ENCODE measurements at regions not wholly inside any gene's neighbourhood (a gene's known extent, or its start where the extent isn't known, plus 50 kb on each side); places are given as distances from the start of the nearest gene placed in this dataset.

DNA sequence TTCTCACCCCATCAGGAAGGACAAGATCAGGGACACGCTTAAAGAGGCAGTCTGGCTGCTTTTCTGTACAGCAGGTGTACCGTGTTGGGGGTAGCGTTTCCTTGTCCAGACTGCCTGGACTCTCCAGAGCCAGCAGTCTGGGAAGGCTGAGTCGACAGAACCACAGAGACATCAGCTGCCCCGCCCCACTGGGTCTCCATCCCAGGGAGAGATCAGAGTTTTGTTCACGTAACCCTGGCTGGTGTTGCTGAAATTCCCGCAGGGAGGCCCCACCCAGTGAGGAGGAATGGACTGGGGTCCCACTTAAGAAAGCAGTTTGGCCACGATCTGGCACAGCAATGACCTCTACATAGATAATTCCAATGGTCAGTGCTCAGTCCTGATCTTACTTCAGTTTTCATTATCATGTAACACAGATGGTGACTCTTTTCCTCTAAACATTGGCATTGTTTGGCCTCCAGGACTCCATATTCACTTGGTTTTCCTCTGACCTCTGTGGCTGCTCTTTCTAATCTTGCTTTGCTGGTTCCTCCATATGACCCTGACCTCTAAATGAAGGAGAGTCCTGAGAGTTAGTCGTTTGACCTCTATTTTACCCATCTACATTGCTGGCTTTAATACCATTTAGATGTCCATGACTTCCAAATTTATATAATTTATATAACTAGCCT, 89.6 kb upstream of the LRRC55 start:
- ChIA-PET RAD21 (ENCODE audit: low non-redundant PET in 1 of 2, low total read pairs in 2 of 2, uncharacterized antibody in 2 of 2, unreplicated experiment in 2 of 2) (no interaction called here), CTCF (no interaction called here), POLR2A (no interaction called here)
- no TSS peak for BruUV-seq (replicated peaks)
- no peak for TF ChIP-seq ZFX (IDR thresholded peaks at IDR 0.05)
- ATAC-seq: no peak
- H3K4me1 ChIP-seq (ENCODE audit: control insufficient read depth in 1 of 2, insufficient read depth in 2 of 2, low read length in 2 of 2): no peaks in the 10 kb centered on the region
- intact Hi-C loops (cut with micrococcal nuclease): no loop called here
- H3K9ac ChIP-seq (ENCODE audit: low read length): no peak overlapping the region
- peaks cover 23% of the 10 kb centered on the region for H3K27me3 ChIP-seq (ENCODE audit: insufficient read depth, low read length)
- H3K36me3 ChIP-seq (ENCODE audit: control insufficient read depth in 1 of 2, insufficient read depth in 2 of 2, low read length in 2 of 2): no peaks in the 10 kb centered on the region
- H3K27ac ChIP-seq (ENCODE audit: low read depth, low read length): no peak overlapping the region
- no peaks in the 10 kb centered on the region for H4K20me1 ChIP-seq (ENCODE audit: insufficient read depth)
- H3K79me2 ChIP-seq (ENCODE audit: insufficient read depth, low read length): no peaks in the 10 kb centered on the region
- H3K9me2 ChIP-seq (ENCODE audit: insufficient read depth): no peaks in the 10 kb centered on the region
- DNase-seq (ENCODE audit: low read depth, low spot score): no peak
- H3K4me2 ChIP-seq (ENCODE audit: low read length): no peak overlapping the region
- no peak overlapping the region for H2AFZ ChIP-seq (ENCODE audit: low read depth, low read length, poor library complexity, severe bottlenecking)
- no peak overlapping the region for H3K4me3 ChIP-seq (replicated peaks in 1 of 2; ENCODE audit: low read depth in 1 of 2, low read length in 2 of 2)
- no peaks in the 10 kb centered on the region for H3K9me3 ChIP-seq (ENCODE audit: control insufficient read depth in 1 of 2, insufficient read depth in 1 of 2, low read depth in 1 of 2, low read length in 2 of 2)

- Histone ChIP-seq H3K4me3 (replicated peaks in 1 of 2; ENCODE audit: low read depth in 1 of 2, low read length in 2 of 2) (no peak overlapping the region), H3K79me2 (ENCODE audit: insufficient read depth, low read length) (no peaks in the 10 kb centered on the region), H4K20me1 (ENCODE audit: insufficient read depth) (no peaks in the 10 kb centered on the region), H3K36me3 (ENCODE audit: control insufficient read depth in 1 of 2, insufficient read depth in 2 of 2, low read length in 2 of 2) (no peaks in the 10 kb centered on the region), H2AFZ (ENCODE audit: low read depth, low read length, poor library complexity, severe bottlenecking) (no peak overlapping the region), H3K27me3 (ENCODE audit: insufficient read depth, low read length) (peaks cover 11% of the 10 kb centered on the region), H3K9me3 (ENCODE audit: control insufficient read depth in 1 of 2, insufficient read depth in 1 of 2, low read depth in 1 of 2, low read length in 2 of 2) (no peaks in the 10 kb centered on the region), H3K9ac (ENCODE audit: low read length) (no peak overlapping the region), H3K4me1 (ENCODE audit: control insufficient read depth in 1 of 2, insufficient read depth in 2 of 2, low read length in 2 of 2) (no peaks in the 10 kb centered on the region), H3K9me2 (ENCODE audit: insufficient read depth) (no peaks in the 10 kb centered on the region), H3K27ac (ENCODE audit: low read depth, low read length) (no peak overlapping the region), H3K4me2 (ENCODE audit: low read length) (no peak overlapping the region)
- ATAC-seq (no peak), DNase-seq (ENCODE audit: low read depth, low spot score) (no peak)
- CTCF ChIA-PET: interaction anchor here (1.9 kb wide), 1 partner anchor 155 kb away, joined by 9 read pairs; no protein-coding TSS in a partner anchor
- POLR2A ChIA-PET: no interaction called here
- RAD21 ChIA-PET (ENCODE audit: low non-redundant PET in 1 of 2, low total read pairs in 2 of 2, uncharacterized antibody in 2 of 2, unreplicated experiment in 2 of 2): no interaction called here
- no TSS peak for BruUV-seq (replicated peaks)
- intact Hi-C loops (cut with micrococcal nuclease): no loop called here
- TF ChIP-seq POLR2AphosphoS5 (IDR thresholded peaks at IDR 0.05; ENCODE audit: low read depth, low read length) (no peak), EZH2 (IDR thresholded peaks at IDR 0.05) (no peak), ZNF274 (IDR thresholded peaks at IDR 0.05; ENCODE audit: low read depth, low read length) (no peak), SIN3A (IDR thresholded peaks at IDR 0.05; ENCODE audit: low read depth) (no peak), EGR1 (IDR thresholded peaks at IDR 0.05; ENCODE audit: low read depth) (no peak), CBX3 (IDR thresholded peaks at IDR 0.05; ENCODE audit: low read depth) (no peak), POLR2A (IDR thresholded peaks at IDR 0.05; ENCODE audit: borderline replicate concordance, extremely low read depth, insufficient read depth, insufficient read length) (no peak), SRF (IDR thresholded peaks at IDR 0.05; ENCODE audit: low read depth) (no peak), RAD21 (IDR thresholded peaks at IDR 0.05; ENCODE audit: low read depth) (no peak), SP1 (IDR thresholded peaks at IDR 0.05; ENCODE audit: low read depth) (no peak), TCF7L2 (IDR thresholded peaks at IDR 0.05; ENCODE audit: borderline replicate concordance, extremely low read depth, insufficient read depth, insufficient read length) (no peak), ZFX (IDR thresholded peaks at IDR 0.05) (no peak), REST (IDR thresholded peaks at IDR 0.05; ENCODE audit: low read depth) (no peak)
- TF ChIP-seq, protein P1, sequence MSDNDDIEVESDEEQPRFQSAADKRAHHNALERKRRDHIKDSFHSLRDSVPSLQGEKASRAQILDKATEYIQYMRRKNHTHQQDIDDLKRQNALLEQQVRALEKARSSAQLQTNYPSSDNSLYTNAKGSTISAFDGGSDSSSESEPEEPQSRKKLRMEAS (IDR thresholded peaks at IDR 0.05): no peak
- TF ChIP-seq, protein P2, sequence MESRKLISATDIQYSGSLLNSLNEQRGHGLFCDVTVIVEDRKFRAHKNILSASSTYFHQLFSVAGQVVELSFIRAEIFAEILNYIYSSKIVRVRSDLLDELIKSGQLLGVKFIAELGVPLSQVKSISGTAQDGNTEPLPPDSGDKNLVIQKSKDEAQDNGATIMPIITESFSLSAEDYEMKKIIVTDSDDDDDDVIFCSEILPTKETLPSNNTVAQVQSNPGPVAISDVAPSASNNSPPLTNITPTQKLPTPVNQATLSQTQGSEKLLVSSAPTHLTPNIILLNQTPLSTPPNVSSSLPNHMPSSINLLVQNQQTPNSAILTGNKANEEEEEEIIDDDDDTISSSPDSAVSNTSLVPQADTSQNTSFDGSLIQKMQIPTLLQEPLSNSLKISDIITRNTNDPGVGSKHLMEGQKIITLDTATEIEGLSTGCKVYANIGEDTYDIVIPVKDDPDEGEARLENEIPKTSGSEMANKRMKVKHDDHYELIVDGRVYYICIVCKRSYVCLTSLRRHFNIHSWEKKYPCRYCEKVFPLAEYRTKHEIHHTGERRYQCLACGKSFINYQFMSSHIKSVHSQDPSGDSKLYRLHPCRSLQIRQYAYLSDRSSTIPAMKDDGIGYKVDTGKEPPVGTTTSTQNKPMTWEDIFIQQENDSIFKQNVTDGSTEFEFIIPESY (IDR thresholded peaks at IDR 0.05; ENCODE audit: extremely low read depth, insufficient replicate concordance, low read length): no peak
Measured at GRCh38 chr11:57094181-57094935, 87.4 kb upstream of the LRRC55 start.

Measured in HCT116 (cell line).